SK-N-SH treated with all-trans-retinoic acid at 6 μM for 48 hours (cell line): ENCODE measurements at regions not wholly inside any gene's neighbourhood (a gene's known extent, or its start where the extent isn't known, plus 50 kb on each side); places are given as distances from the start of the nearest gene placed in this dataset.

Source experiments
- ATAC-seq: fragments of 200-7000 bp; cut with Tn5 transposase; 3 replicates; pipeline ENCODE4 v1.9.1; 2020; ENCODE audit warnings: mild to moderate bottlenecking, moderate library complexity
- ARNTL ChIP-seq: fragments of 450-650 bp; formaldehyde crosslinking; IDR thresholded peaks from 2 replicates; pipeline ENCODE4 v1.5.0; 2020; ENCODE audit warnings: low read depth, mild to moderate bottlenecking, moderate library complexity, borderline replicate concordance
- BACH2 ChIP-seq: fragments of 250-450 bp; sonication (Bioruptor Pico); IDR thresholded peaks from 2 replicates; pipeline ENCODE4 v1.9.0; 2021; ENCODE audit warnings: mild to moderate bottlenecking, borderline replicate concordance
- CSRNP3 ChIP-seq: fragments of 250-450 bp; sonication (Bioruptor Pico); IDR thresholded peaks from 2 replicates; pipeline ENCODE4 v1.5.1; 2021; ENCODE audit warnings: mild to moderate bottlenecking, moderate library complexity
- ESRRG ChIP-seq: fragments of 250-450 bp; sonication (Bioruptor Pico); IDR thresholded peaks from 2 replicates; pipeline ENCODE4 v1.6.1; 2021; ENCODE audit warnings: mild to moderate bottlenecking
- OSR1 ChIP-seq: fragments of 250-450 bp; sonication (Bioruptor Pico); IDR thresholded peaks from 2 replicates; pipeline ENCODE4 v1.8.0; 2022; ENCODE audit warnings: moderate library complexity, mild to moderate bottlenecking, inconsistent platforms
- PPARA ChIP-seq: fragments of 250-450 bp; sonication (Bioruptor Pico); IDR thresholded peaks from 2 replicates; pipeline ENCODE4 v1.5.0; 2020; ENCODE audit warnings: mild to moderate bottlenecking, borderline replicate concordance
- RARB ChIP-seq: fragments of 250-450 bp; sonication (Bioruptor Pico); IDR thresholded peaks from 2 replicates; pipeline ENCODE4 v1.8.0; 2021; ENCODE audit warnings: mild to moderate bottlenecking, moderate library complexity
- SNAI2 ChIP-seq: fragments of 250-450 bp; sonication (Bioruptor Pico); IDR thresholded peaks from 2 replicates; pipeline ENCODE4 v1.5.0; 2020; ENCODE audit warnings: mild to moderate bottlenecking, moderate library complexity
- TCF4 ChIP-seq: fragments of 250-450 bp; sonication (Bioruptor Pico); IDR thresholded peaks from 2 replicates; pipeline ENCODE4 v1.8.0; 2021; ENCODE audit warnings: mild to moderate bottlenecking, moderate library complexity, borderline replicate concordance
- TOX ChIP-seq: fragments of 250-450 bp; sonication (Bioruptor Pico); IDR thresholded peaks from 2 replicates; pipeline ENCODE4 v1.8.0; 2021; ENCODE audit warnings: mild to moderate bottlenecking, moderate library complexity, borderline replicate concordance
- ZC3H10 ChIP-seq: fragments of 250-450 bp; sonication (Bioruptor Pico); IDR thresholded peaks from 2 replicates; pipeline ENCODE4 v1.5.1; 2021; ENCODE audit warnings: mild to moderate bottlenecking, moderate library complexity
- ZFP30 ChIP-seq: fragments of 450-650 bp; formaldehyde crosslinking; IDR thresholded peaks from 2 replicates; pipeline ENCODE4 v1.5.0; 2022; ENCODE audit warnings: mild to moderate bottlenecking, moderate library complexity
- ZNF565 ChIP-seq: fragments of 450-650 bp; formaldehyde crosslinking; conservative IDR thresholded peaks from 2 replicates; pipeline ENCODE4 v1.5.0; 2020; ENCODE audit warnings: low read depth, mild to moderate bottlenecking, moderate library complexity
- ZNF70 ChIP-seq: fragments of 450-650 bp; formaldehyde crosslinking; IDR thresholded peaks from 2 replicates; pipeline ENCODE4 v1.5.0; 2020; ENCODE audit warnings: mild to moderate bottlenecking, moderate library complexity
- ZNF8 ChIP-seq: fragments of 450-650 bp; formaldehyde crosslinking; IDR thresholded peaks from 2 replicates; pipeline ENCODE4 v1.5.0; 2020; ENCODE audit warnings: mild to moderate bottlenecking, moderate library complexity
- TF ChIP-seq, protein P1 (sequence below): fragments of 250-450 bp; sonication (Bioruptor Pico); IDR thresholded peaks from 2 replicates; pipeline ENCODE4 v1.5.1; 2020; ENCODE audit warnings: low read depth, mild to moderate bottlenecking, moderate library complexity
- TF ChIP-seq, protein P2 (sequence below): fragments of 250-450 bp; sonication (Bioruptor Pico); IDR thresholded peaks from 2 replicates; pipeline ENCODE4 v1.8.0; 2020; ENCODE audit warnings: mild to moderate bottlenecking, moderate library complexity, borderline replicate concordance
- TF ChIP-seq, protein P3 (sequence below): fragments of 250-450 bp; sonication (Bioruptor Pico); IDR thresholded peaks from 2 replicates; pipeline ENCODE4 v1.5.0; 2020; ENCODE audit warnings: mild to moderate bottlenecking, moderate library complexity
- TF ChIP-seq, protein P4 (sequence below): fragments of 250-450 bp; sonication (Bioruptor Pico); IDR thresholded peaks from 2 replicates; pipeline ENCODE4 v1.8.0; 2021; ENCODE audit warnings: low read depth, mild to moderate bottlenecking, moderate library complexity, borderline replicate concordance

DNA sequence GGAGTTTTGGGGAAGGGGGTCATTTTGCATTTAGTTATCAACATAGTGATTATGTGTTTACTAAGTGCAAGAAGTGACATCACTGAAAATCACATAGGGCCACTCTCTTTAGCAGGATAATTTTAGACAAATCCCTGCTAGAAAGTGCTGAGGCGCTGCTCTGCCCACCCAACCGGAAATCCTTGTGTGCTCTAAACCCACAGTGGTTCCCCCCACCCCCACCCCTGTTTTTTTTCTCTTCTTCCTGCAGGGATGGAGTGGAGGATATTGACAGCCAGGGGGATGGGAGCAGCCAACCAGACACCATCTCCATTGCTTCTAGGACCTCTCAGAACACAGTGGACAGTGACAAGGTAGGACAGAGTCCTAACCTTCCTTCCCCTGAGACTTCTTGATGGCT, 234.2 kb upstream of the UMPS start:
- TF ChIP-seq ZNF8 (CRISPR knock-in tag) (no peak), ZC3H10 (CRISPR knock-in tag) (no peak), ESRRG (CRISPR knock-in tag) (no peak), OSR1 (CRISPR knock-in tag) (no peak), TCF4 (CRISPR knock-in tag) (no peak), SNAI2 (CRISPR knock-in tag) (no peak), RARB (no peak), CSRNP3 (CRISPR knock-in tag) (no peak)
- TF ChIP-seq, protein P1, sequence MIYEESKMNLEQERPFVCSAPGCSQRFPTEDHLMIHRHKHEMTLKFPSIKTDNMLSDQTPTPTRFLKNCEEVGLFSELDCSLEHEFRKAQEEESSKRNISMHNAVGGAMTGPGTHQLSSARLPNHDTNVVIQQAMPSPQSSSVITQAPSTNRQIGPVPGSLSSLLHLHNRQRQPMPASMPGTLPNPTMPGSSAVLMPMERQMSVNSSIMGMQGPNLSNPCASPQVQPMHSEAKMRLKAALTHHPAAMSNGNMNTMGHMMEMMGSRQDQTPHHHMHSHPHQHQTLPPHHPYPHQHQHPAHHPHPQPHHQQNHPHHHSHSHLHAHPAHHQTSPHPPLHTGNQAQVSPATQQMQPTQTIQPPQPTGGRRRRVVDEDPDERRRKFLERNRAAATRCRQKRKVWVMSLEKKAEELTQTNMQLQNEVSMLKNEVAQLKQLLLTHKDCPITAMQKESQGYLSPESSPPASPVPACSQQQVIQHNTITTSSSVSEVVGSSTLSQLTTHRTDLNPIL, result no peak
- ATAC-seq, result no peak

GRCh38 chr3:124497487-124497886, 232.8 kb upstream of the UMPS start:
- ATAC-seq, result no peak
- TF ChIP-seq ZNF565 (CRISPR knock-in tag) (no peak), PPARA (no peak), RARB (no peak), BACH2 (no peak), CSRNP3 (CRISPR knock-in tag) (no peak), OSR1 (CRISPR knock-in tag) (no peak), ZFP30 (CRISPR knock-in tag) (no peak), ESRRG (CRISPR knock-in tag) (no peak), ARNTL (CRISPR knock-in tag) (no peak), ZNF8 (CRISPR knock-in tag) (no peak), ZNF70 (CRISPR knock-in tag) (no peak), TOX (CRISPR knock-in tag) (no peak)
- TF ChIP-seq, protein P2, sequence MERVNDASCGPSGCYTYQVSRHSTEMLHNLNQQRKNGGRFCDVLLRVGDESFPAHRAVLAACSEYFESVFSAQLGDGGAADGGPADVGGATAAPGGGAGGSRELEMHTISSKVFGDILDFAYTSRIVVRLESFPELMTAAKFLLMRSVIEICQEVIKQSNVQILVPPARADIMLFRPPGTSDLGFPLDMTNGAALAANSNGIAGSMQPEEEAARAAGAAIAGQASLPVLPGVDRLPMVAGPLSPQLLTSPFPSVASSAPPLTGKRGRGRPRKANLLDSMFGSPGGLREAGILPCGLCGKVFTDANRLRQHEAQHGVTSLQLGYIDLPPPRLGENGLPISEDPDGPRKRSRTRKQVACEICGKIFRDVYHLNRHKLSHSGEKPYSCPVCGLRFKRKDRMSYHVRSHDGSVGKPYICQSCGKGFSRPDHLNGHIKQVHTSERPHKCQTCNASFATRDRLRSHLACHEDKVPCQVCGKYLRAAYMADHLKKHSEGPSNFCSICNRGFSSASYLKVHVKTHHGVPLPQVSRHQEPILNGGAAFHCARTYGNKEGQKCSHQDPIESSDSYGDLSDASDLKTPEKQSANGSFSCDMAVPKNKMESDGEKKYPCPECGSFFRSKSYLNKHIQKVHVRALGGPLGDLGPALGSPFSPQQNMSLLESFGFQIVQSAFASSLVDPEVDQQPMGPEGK (CRISPR knock-in tag), result no peak
- TF ChIP-seq, protein P1, result no peak
- TF ChIP-seq, protein P3, sequence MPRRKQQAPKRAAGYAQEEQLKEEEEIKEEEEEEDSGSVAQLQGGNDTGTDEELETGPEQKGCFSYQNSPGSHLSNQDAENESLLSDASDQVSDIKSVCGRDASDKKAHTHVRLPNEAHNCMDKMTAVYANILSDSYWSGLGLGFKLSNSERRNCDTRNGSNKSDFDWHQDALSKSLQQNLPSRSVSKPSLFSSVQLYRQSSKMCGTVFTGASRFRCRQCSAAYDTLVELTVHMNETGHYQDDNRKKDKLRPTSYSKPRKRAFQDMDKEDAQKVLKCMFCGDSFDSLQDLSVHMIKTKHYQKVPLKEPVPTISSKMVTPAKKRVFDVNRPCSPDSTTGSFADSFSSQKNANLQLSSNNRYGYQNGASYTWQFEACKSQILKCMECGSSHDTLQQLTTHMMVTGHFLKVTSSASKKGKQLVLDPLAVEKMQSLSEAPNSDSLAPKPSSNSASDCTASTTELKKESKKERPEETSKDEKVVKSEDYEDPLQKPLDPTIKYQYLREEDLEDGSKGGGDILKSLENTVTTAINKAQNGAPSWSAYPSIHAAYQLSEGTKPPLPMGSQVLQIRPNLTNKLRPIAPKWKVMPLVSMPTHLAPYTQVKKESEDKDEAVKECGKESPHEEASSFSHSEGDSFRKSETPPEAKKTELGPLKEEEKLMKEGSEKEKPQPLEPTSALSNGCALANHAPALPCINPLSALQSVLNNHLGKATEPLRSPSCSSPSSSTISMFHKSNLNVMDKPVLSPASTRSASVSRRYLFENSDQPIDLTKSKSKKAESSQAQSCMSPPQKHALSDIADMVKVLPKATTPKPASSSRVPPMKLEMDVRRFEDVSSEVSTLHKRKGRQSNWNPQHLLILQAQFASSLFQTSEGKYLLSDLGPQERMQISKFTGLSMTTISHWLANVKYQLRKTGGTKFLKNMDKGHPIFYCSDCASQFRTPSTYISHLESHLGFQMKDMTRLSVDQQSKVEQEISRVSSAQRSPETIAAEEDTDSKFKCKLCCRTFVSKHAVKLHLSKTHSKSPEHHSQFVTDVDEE (CRISPR knock-in tag), result no peak
- TF ChIP-seq, protein P4, sequence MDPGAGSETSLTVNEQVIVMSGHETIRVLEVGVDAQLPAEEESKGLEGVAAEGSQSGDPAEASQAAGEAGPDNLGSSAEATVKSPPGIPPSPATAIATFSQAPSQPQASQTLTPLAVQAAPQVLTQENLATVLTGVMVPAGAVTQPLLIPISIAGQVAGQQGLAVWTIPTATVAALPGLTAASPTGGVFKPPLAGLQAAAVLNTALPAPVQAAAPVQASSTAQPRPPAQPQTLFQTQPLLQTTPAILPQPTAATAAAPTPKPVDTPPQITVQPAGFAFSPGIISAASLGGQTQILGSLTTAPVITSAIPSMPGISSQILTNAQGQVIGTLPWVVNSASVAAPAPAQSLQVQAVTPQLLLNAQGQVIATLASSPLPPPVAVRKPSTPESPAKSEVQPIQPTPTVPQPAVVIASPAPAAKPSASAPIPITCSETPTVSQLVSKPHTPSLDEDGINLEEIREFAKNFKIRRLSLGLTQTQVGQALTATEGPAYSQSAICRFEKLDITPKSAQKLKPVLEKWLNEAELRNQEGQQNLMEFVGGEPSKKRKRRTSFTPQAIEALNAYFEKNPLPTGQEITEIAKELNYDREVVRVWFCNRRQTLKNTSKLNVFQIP (CRISPR knock-in tag), result no peak
- TF ChIP-seq, all 23 proteins: peak for 0
